ENCODE measurements at regions not wholly inside any gene's neighbourhood (a gene's known extent, or its start where the extent isn't known, plus 50 kb on each side); places are given as distances from the start of the nearest gene placed in this dataset.

- no peak for TF ChIP-seq EP300 (IDR thresholded peaks at IDR 0.05)
- no peak for TF ChIP-seq POLR2A (IDR thresholded peaks at IDR 0.05)
- no peak for TF ChIP-seq CTCF (IDR thresholded peaks at IDR 0.05)
- no peak for TF ChIP-seq POLR2AphosphoS5 (IDR thresholded peaks at IDR 0.05)
These were observed 66.9 kb upstream of the CPSF6 start for GRCh38 chr12:69172491-69172890.
